HepG2 (cell line): ENCODE measurements at regions not wholly inside any gene's neighbourhood (a gene's known extent, or its start where the extent isn't known, plus 50 kb on each side); places are given as distances from the start of the nearest gene placed in this dataset.

Experiments
- ATAC-seq: fragments of 200-7000 bp; cut with Tn5 transposase; 3 replicates; pipeline ENCODE4 v1.9.1; 2020; ENCODE audit warnings: mild to moderate bottlenecking, moderate library complexity
- BruUV-seq: library from RNA; stranded (reverse); fragments of 400-500 nt; replicated peaks from 2 replicates; lab custom pipeline; 2021; lab: Mats Ljungman, UMichigan
- CTCF ChIA-PET: fragments of 300-600 bp; formaldehyde crosslinking; extraction: SDS; loops from one replicate; lab custom pipeline; 2021; ENCODE audit warnings: low total read pairs, inconsistent platforms, low intra/inter-chr PET ratio; lab: Yijun Ruan, JAX
- POLR2A ChIA-PET: fragments of 350-600 bp; sonication (Branson Sonifier 250); formaldehyde crosslinking; loops from one replicate; lab custom pipeline; 2020; ENCODE audit warnings: antibody characterized with exemption, inconsistent platforms; lab: Yijun Ruan, JAX
- DNase-seq: peaks from one replicate; pipeline ENCODE4 v3.0.0-alpha.2; 2015; ENCODE audit warnings: low spot score
- FAIRE-seq: peaks from 3 replicates; lab custom pipeline; 2011; peaks lifted over from hg19 to GRCh38; lab: Jason Lieb, UNC
- H2AFZ ChIP-seq: one replicate; pipeline ENCODE4 v1.6.1; 2011; ENCODE audit warnings: low read length, inconsistent platforms
- H3K27ac ChIP-seq: fragments of 300-600 bp; 3 replicates; pipeline ENCODE4 v1.8.0; 2011; ENCODE audit warnings: mixed run types, mild to moderate bottlenecking, mixed read lengths, low read length, inconsistent platforms; ENCODE audit not compliant: insufficient read depth; ENCODE audit errors: extremely low read length
- H3K27me3 ChIP-seq, 2 experiments: fragments of 200-600 bp in 1 of 2; 2 replicates in 1 of 2; 3 replicates in 1 of 2; pipeline versions ENCODE4 v1.6.0 to v1.8.0; 2011; ENCODE audit warnings: low read length in 2 of 2, mild to moderate bottlenecking in 2 of 2, moderate library complexity in 2 of 2, inconsistent platforms in 1 of 2; ENCODE audit not compliant: insufficient read depth in 2 of 2, control insufficient read depth in 1 of 2
- H3K36me3 ChIP-seq, 2 experiments: fragments of 200-600 bp in 1 of 2; replicated peaks in 1 of 2; 2 replicates in 1 of 2; 3 replicates in 1 of 2; pipeline versions ENCODE4 v1.5.1 to v1.8.0; 2011; ENCODE audit warnings: low read length in 2 of 2, inconsistent platforms in 1 of 2; ENCODE audit not compliant: insufficient read depth in 2 of 2, control insufficient read depth in 1 of 2
- H3K4me1 ChIP-seq: 2 replicates; pipeline ENCODE4 v1.5.1; 2012; ENCODE audit warnings: low read length, inconsistent platforms; ENCODE audit not compliant: insufficient read depth
- H3K4me2 ChIP-seq: 2 replicates; pipeline ENCODE4 v1.6.0; 2011; ENCODE audit warnings: low read depth, low read length, inconsistent platforms
- H3K4me3 ChIP-seq, 3 experiments: fragments of 200-600 bp in 1 of 3; sonication (generic), shearing (Covaris generic) in 1 of 3; replicated peaks in 1 of 3; 2 replicates each; pipeline ENCODE4 v1.5.1; 2011 to 2016; ENCODE audit warnings: low read length in 3 of 3, inconsistent platforms in 2 of 3, low read depth in 2 of 3, mild to moderate bottlenecking in 2 of 3, control low read depth in 1 of 3, mixed read lengths in 1 of 3; ENCODE audit not compliant: insufficient read depth in 1 of 3
- H3K79me2 ChIP-seq: one replicate; pipeline ENCODE4 v1.6.1; 2011; ENCODE audit warnings: low read length, inconsistent platforms; ENCODE audit not compliant: insufficient read depth
- H3K9ac ChIP-seq: 2 replicates; pipeline ENCODE4 v1.6.0; 2011; ENCODE audit warnings: mild to moderate bottlenecking, low read depth, low read length, inconsistent platforms; ENCODE audit not compliant: insufficient read depth
- H3K9me3 ChIP-seq: 2 replicates; pipeline ENCODE4 v1.5.1; 2012; ENCODE audit warnings: mild to moderate bottlenecking, low read length
- H4K20me1 ChIP-seq: 2 replicates; pipeline ENCODE4 v1.6.0; 2011; ENCODE audit warnings: inconsistent platforms, mild to moderate bottlenecking, low read length, moderate library complexity; ENCODE audit not compliant: insufficient read depth
- ARHGAP35 ChIP-seq: sonication (generic); formaldehyde crosslinking; IDR thresholded peaks from 2 replicates; pipeline ENCODE4 v1.9.0; 2022; ENCODE audit warnings: mild to moderate bottlenecking, inconsistent platforms, moderate library complexity, missing genetic modification reagents, borderline replicate concordance
- ISL2 ChIP-seq: sonication (generic); formaldehyde crosslinking; IDR thresholded peaks from 2 replicates; pipeline ENCODE4 v1.5.0; 2020; ENCODE audit warnings: missing genetic modification reagents
- STAG1 ChIP-seq: sonication (generic); formaldehyde crosslinking; IDR thresholded peaks from 2 replicates; pipeline ENCODE4 v1.4.0; 2020; ENCODE audit warnings: missing genetic modification reagents
- ZFX ChIP-seq: sonication (generic); formaldehyde crosslinking; IDR thresholded peaks from 2 replicates; pipeline ENCODE4 v1.4.0; 2020; ENCODE audit warnings: mild to moderate bottlenecking, low read depth, missing genetic modification reagents, moderate library complexity
- ZNF136 ChIP-seq: sonication (generic); formaldehyde crosslinking; IDR thresholded peaks from 2 replicates; pipeline ENCODE4 v1.8.1; 2022; ENCODE audit warnings: low read depth, mild to moderate bottlenecking, moderate library complexity, missing genetic modification reagents
- ZNF580 ChIP-seq: IDR thresholded peaks from 2 replicates; pipeline ENCODE4 v1.6.1; 2016; ENCODE audit warnings: low read depth, borderline replicate concordance
- ZNF614 ChIP-seq: IDR thresholded peaks from 2 replicates; pipeline ENCODE4 v1.6.1; 2018; ENCODE audit warnings: missing biosample characterization, missing genetic modification reagents, inconsistent platforms, borderline replicate concordance
- WGBS: methylation state at CpG from one replicate; pipeline ENCODE4 v1.1.6; 2017; ENCODE audit warnings: low lambda C conversion rate; 5-methylcytosine and 5-hydroxymethylcytosine counted together
- in situ Hi-C: cut with HindIII; loops from 2 replicates; pipeline ENCODE4 v1.10.0; 2017; ENCODE audit warnings: low pct_unique_long_range_greater_than_20kb; ENCODE audit not compliant: extremely low pct_ligation_motif_present
- intact Hi-C: fragments of 100-400 bp; cut with micrococcal nuclease; formaldehyde crosslinking; loops from one replicate; pipeline ENCODE4 v1.10.0; 2022; ENCODE audit not compliant: unreplicated experiment
- TF ChIP-seq, protein P1 (sequence below): sonication (generic); formaldehyde crosslinking; IDR thresholded peaks from 2 replicates; pipeline ENCODE4 v1.5.1; 2020; ENCODE audit warnings: mild to moderate bottlenecking, missing genetic modification reagents, moderate library complexity

- CTCF ChIA-PET: no interaction called here
- no peaks in the 10 kb centered on the region for H3K36me3 ChIP-seq
- ATAC-seq: no peak
- FAIRE-seq: no peak
- H2AFZ ChIP-seq: no peak overlapping the region
- no peaks in the 10 kb centered on the region for H3K79me2 ChIP-seq
- H3K27ac ChIP-seq: no peak overlapping the region
- no peaks in the 10 kb centered on the region for H3K27me3 ChIP-seq
- no TSS peak for BruUV-seq
- POLR2A ChIA-PET: no interaction called here
- DNase-seq: no peak
- 9% methylated on average over 2 of the region's 2 CpGs for WGBS
- TF ChIP-seq ZFX (CRISPR knock-in tag): no peak
- TF ChIP-seq ISL2 (CRISPR knock-in tag): no peak
- TF ChIP-seq, protein P1, sequence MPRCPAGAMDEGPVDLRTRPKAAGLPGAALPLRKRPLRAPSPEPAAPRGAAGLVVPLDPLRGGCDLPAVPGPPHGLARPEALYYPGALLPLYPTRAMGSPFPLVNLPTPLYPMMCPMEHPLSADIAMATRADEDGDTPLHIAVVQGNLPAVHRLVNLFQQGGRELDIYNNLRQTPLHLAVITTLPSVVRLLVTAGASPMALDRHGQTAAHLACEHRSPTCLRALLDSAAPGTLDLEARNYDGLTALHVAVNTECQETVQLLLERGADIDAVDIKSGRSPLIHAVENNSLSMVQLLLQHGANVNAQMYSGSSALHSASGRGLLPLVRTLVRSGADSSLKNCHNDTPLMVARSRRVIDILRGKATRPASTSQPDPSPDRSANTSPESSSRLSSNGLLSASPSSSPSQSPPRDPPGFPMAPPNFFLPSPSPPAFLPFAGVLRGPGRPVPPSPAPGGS: no peak
- TF ChIP-seq ZNF580 (CRISPR knock-in tag): no peak
- no peak for TF ChIP-seq ARHGAP35 (CRISPR knock-in tag)
- TF ChIP-seq STAG1: no peak
- TF ChIP-seq ZNF614: no peak
- TF ChIP-seq ZNF136: no peak
- TF ChIP-seq, all 625 proteins: peak for 0
- Histone ChIP-seq H3K4me2 (no peak overlapping the region), H3K9ac (no peak overlapping the region), H3K9me3 (no peaks in the 10 kb centered on the region), H4K20me1 (no peaks in the 10 kb centered on the region), H3K4me3 (no peak overlapping the region), H3K4me1 (no peaks in the 10 kb centered on the region)
- in situ Hi-C loops (no loop called here), intact Hi-C loops (no loop called here)
Measured at GRCh38 chr15:94047566-94047965, 183.8 kb upstream of the MCTP2 start.
